Germinal center (tissue), 1 donor: ENCODE measurements at regions not wholly inside any gene's neighbourhood (a gene's known extent, or its start where the extent isn't known, plus 50 kb on each side); places are given as distances from the start of the nearest gene placed in this dataset.
"Not testable (repeated sequence)": the region's sequence is repeated elsewhere in the genome, so short reads cannot be mapped to it uniquely, and the experiment has no call there.

Experiments
- DNase-seq: peaks from one replicate; pipeline ENCODE4 v3.0.0; 2012; ENCODE audit warnings: mixed read lengths, low spot score

DNA sequence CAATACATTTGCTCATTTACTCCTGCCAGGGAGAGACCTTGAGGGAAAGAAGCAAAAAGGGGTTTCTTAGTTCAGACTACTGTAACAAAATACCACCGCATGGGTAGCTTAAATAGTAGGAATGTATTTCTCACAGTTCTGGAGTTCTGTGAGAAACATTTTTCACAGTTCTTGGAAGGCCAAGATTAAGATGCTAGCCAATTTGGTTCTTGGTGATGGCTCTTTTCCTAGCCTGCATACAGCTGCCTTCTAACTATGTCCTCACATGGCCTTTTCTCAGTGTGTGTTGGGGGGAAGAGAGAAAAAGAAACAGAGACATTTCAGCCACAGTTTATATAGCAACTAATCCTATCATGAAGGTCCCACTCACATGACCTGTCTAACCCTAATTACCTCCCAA is 1644.7 kb upstream of the C9orf72 start:
- no peak for DNase-seq

DNA sequence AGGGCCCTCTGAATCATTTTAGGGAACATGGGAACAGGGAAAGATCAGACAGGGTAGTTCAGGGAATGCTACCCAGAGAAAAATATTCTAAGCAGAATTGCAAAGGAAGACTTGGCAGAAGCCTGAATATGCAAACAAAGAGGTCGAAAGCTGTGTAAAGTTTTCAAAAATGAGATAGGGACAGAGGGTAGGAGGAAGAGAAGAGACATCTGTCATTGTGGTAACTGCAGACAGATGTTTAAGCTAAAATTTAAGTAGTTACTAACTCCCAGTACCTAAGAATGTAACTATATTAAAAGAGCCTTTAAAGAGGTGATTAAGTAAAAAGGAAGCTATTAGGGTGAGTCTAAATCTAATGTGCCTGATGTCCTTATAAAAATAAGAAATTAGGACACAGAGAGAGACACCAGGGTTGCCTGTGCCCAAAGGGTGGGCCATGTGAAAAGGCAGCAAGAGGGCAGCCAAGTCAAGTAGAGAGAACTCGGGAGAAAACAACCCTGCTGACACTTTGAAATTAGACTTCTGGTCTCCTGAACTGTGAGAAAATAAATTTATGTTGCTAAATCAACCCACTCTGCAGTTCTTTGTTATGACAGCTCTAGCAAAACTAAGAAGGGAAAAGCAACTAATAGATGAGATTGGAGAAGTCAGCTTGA is 1647.4 kb upstream of the C9orf72 start:
- DNase-seq = no peak

DNA sequence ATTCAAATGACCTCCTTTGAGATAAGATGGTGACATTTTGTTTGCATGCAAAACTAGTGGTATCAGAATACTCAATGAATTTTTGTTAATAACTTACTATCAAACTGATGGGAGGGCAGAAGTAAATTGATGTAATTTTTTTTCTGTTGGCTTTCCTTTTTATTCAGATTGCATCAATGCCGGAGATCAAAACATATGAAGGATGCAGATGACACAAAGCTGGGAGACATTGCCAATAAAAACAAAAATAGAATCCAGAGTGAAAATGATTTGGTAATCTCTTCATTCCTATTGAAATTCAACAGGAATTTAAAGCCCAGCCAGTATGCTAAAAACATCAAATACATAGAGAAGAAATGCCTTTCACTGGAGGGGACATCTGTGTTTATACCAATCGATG is 1655.3 kb upstream of the C9orf72 start:
- DNase-seq = no peak

DNA sequence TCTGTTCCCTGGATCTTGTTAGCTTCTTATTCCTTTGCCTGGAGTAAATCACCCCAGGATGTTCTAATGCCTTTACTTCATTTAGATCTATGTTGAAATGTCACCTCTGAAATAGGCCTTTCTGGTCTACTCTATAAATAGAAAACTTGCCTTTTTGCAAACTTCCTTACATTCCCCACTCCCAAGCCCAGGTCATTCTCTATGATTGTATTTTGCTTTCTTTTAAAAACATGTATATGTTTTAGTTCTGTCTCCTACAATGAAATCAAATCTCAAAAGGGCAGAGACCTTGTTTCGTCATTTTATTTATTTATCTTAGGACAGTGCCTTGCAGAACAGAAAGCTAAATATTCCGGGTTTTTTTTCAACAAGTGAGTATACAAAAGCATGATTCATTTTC is 1657.7 kb upstream of the C9orf72 start:
- no peak for DNase-seq

DNA sequence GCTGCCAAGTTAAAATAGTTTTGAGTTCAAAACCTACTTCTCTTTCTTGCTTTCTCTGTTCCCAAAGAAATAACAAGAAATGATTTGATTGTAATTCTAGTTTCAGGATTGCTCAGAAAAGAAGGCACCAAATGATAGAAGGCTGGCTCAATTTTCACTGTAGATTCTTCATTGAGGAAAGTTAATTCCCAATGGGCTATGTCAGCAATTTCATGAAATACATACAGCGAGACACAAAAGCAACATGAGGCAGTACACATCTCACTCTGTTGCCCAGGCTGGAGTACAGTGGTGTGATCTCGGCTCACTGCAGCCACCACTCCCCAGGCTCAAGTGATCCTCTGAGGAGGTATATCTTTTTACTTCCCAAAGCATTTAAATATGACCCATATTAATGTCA is 1659.9 kb upstream of the C9orf72 start:
- no peak for DNase-seq

DNA sequence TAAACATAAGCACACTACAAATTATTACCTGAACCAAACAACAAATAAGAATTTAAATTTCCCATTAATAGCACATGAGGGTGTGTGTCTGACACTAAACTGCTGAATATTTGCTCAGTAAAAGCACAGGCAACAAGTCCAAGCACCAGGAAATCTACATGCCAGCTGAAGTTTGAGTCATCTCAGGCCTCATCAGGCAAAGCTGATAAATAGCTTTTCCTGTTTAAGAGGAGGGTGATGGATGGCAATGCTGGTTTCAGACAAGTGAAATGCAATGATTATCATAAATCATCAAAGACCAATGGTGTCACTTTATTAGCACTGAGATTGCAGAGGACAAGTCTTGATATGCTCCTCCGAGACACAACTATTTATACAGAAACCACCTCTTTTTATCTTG is 1668.0 kb upstream of the C9orf72 start:
- no peak for DNase-seq

DNA sequence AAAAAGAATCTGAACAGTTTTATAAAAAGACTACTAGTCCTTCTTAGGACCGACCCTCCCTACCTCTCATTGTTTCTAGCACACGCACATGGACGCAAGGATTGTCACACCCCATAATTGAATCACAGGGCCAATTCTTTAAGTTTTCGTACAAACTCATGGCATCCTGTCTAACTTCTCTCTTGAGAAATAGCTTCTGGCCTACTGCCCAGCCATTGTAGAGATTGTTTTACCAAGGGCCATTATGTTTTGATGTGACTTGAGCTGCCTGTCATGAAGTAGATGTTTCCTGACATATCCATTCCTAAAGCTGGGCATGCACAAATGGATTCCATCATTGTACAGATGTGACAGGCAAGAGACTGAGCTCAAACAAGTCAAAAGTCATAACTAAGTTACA is 1672.1 kb upstream of the C9orf72 start:
- DNase-seq = no peak

DNA sequence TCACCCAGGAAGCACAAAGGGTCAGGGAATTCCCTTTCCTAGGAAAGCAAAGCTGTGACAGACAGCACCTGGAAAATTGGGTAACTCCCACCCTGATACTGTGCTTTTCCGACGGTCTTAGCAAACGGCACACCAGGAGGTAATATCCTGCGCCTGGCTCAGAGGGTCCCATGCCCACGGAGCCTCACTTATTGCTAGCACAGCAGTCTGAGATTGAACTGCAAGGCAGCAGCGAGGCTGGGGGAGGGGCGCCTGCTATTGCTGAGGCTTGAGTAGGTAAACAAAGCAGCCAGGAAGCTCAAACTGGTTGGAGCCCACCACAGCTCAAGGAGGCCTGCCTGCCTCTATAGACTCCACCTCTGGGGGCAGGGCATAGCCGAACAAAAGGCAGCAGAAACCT is 1697.1 kb upstream of the C9orf72 start:
- not testable (repeated sequence) for DNase-seq

DNA sequence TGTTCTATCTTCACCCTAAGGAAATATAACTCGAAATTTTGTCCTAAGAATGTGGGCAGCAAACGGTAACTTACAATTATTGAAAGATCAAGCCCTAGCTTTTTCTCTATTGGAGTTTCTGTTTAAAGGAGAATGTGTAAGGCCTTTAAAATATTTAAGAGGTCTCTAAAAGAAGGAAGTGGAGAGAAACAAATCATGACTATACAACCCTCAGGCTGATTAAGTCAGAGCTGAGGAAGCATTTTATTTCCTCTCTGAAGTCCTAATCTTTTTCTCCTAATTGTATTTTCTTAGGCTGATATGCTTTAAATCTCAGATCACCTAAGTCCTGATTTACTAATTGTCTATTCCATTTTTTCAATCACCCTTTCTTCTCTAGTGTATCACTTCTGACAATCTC is 1708.8 kb upstream of the C9orf72 start:
- no peak for DNase-seq

DNA sequence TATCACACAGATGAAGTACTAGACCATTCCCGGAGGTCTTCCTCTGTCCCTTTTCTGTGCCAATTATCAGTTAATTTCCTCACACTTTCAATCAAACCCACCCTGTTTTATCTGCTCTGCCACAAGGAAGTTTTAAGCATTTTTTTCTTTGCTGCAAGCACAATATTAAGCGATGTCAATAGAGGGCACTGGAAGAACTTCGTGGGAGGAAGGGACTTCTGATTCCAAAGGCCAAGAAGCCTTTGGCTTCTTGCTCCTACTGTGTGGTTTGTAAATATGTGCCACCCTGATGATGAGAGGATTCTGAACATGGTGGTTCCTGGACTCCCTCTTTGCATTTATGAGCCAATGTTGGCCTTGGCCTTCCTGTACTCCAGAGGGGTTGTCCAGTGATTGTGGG is 1712.5 kb upstream of the C9orf72 start:
- DNase-seq = no peak

DNA sequence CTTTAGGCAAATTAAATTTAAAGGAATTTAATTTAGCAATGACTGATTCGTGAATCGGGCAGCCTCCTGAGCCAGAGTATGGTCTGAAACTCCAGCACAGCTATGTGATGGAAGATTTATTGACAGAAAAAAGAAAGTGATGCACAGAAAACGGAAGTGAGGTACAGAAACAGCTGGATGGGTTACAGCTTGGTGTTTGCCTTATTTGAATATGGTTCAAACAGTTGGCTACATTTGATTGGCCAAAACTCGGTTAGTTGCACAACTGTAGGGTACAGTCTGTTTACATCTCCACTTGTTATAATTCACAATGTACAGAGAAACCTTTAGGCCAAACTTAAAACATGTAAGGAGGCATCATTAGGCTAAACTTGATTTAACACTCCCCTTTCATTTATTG is 1716.1 kb upstream of the C9orf72 start:
- no peak for DNase-seq

DNA sequence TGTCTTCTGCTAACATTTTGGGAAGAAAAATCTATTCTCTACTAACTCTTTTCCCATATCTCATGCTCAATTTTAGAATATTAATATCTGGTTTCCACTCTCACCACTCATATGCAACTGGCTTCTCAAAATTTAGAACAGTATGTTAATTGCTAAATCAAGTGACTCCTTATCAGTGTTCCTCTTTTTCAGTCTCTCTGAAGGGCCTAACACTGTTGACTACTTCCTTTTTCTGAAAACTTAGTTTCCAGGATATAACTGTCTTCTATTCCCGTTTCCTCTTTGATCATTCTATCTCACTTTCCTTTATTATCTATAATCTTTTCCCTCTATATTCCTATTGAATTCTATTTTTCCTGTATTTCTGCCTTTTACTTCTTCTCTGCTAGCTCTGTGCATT is 1717.2 kb upstream of the C9orf72 start:
- DNase-seq = no peak

DNA sequence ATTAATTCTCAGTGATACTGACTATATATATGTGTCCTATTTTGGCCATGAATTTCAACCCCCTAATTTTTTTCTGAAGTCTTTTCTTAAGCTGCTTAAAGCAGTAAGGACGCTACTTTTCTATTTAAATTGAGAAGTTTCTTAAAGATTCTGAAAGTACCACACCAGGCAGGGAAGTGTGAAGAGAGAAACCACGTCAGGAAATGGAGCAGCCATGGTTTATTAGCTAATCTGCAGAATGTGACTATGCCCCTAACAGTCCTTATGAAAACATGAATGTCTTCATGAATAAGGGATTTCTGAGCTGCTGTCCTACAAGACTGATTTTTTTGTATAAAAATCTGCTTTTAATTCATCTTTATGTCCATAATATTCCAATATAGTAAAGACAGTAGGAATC is 1724.3 kb upstream of the C9orf72 start:
- DNase-seq = no peak

DNA sequence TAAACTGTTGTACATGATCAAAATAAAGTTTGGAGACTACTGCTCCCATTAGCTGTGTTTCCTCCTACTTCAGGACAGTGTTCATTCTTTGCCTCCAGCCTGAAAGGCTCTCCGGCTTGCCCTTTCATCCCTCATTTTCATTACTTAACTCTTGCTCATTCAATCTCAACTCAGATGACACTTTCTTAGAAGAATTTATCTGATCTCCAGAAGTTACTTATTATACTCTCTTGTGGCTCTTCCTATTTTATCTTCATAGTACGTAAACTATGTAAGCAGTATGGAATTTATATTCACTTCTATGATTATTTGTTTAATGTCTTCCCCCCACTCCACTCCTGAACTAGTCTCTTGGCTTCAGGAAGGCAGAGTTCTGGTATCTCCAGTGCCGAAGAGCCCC is 1737.9 kb upstream of the C9orf72 start:
- DNase-seq = no peak

DNA sequence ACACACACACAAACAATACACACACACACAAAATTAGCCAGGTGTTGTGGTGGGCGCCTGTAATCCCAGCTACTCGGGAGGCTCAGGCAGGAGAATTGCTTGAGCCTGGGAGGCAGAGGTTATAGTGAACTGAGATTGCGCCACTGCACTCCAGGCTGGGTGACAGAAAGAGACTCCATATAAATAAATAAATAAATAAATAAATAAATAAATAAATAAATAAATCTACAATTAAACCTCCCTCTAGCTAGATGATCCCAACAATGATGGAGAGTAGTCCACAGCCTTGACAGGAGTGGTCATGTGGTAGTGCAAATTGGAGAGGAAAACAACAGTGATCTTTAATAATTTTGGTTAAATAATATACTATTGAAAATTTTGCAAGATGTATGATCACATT is 1739.0 kb upstream of the C9orf72 start:
- no peak for DNase-seq

DNA sequence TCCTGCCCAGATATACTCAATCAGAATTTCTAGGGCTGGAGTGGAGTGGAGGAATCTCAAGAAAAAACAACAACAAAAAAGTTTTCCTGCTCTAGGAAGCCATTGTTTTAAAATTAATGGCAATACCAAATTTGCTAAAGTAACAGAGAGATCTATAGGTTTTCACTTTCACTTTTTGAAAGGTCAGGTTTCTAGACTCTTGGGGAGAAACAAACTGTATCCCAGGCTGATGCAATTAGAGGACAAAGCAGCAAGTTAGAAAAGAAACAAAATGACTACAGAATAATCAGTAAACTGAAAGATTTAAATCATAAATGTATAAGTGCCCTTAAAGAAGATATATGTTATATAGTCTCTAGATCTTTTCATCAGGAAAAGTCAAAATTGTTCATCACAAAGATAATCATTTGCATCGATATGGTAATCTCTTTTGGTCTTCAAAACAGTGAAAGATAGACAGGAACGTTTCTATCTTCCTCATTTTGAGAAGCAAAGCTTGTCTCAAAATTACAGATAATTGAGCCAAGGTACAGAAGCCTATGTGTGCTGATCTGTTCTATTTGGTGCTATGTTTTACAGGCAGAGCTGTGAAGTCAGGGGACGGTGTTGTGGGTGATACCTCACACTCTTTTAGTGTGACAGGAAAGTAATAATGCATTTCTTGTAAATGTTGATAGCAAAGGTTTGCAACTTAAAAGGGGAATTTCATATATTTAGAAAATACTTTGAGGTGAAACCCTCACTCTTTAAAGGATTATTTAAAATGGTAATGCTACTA is 1746.6 kb upstream of the C9orf72 start:
- no peak for DNase-seq

DNA sequence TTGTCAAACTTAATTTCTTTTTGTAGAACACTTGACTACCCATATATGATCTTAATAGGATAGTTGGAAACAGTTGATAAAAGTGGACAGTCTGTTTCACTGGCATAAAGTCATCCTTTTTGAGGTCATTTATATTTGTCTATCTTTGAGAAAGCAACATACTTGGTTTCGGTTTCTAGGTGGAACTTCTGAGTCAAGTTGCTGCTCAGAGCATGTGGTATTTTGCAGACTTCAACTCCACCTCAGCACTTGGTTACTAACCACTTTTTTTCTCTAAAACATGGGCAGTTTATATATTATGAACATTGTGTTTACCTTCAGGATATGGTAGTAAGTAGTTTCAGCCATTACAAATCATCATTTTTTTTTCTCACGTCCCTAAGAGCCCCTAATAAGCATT is 1749.0 kb upstream of the C9orf72 start:
- no peak for DNase-seq

DNA sequence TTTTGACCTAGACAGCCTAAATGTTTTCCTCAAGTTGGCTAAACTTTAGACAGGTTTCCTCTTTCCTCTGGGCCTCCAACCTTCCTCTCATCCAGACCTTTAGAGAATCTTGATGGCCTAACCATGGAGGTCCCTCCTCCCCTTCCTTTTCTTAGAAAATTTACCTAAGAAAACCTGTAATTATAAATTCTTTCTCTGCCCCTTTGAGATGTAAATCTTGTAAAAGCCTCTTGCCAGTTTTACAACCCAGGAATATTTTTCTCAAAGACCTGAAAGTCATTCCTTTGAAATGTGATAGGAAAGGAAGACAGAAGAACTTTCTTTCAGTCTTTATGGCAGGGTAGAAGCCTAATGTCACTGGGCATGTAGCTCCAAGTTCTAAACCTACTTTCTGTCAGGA is 1752.6 kb upstream of the C9orf72 start:
- DNase-seq = no peak

DNA sequence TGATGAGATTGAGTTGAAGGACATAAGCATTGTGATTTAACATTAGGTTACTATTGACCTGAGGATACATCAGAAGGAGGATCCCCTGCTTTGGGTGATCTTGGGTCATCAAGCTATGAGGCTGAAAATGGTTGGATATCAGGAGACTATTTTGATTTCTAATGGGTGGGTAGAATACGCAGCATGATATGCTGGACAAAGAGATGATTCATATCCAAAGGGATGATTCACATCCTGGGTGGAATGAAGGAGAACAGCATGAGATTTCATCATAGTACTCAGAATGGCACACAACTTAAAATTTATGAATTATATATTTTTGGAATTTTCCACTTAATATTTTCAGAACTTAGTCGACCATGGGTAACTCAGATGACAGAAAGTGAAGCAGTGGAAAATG is 1759.5 kb upstream of the C9orf72 start:
- no peak for DNase-seq

DNA sequence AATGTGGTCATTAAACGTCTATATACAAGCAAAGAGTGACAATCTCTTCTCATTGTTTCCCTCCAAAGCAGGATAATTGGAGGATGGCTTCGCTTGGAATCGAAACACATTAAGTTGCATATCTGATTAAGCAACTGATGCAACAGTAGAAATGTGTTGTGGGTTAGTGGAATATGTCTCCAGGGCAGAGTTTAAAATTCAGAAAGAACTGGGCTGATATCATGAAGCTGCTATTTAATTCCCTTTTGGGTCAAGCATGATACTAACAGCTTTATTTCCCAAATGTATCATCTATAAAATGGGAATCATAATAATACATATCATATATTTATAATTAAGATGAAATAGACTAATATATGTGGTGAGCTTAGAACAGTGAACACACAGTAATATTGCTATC is 1763.0 kb upstream of the C9orf72 start:
- DNase-seq = no peak

DNA sequence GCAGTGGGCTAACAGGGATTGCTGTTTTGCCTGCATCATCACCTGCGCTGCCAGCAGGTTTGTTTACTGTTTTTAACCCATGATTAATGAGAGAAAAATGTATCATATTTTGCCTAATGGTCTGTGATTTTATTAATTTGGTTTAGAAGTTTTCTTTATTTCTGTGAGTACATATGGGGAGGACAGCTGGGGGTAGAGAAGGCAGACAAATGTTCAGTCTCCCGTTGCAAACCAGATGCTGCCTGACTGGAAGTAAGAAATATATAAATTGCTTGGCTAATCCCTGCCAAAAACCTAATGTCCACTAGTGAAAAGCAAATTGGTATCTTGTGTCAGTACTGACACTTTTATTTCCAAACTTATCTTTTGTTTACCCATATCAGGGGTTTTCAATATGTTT is 1766.1 kb upstream of the C9orf72 start:
- no peak for DNase-seq

DNA sequence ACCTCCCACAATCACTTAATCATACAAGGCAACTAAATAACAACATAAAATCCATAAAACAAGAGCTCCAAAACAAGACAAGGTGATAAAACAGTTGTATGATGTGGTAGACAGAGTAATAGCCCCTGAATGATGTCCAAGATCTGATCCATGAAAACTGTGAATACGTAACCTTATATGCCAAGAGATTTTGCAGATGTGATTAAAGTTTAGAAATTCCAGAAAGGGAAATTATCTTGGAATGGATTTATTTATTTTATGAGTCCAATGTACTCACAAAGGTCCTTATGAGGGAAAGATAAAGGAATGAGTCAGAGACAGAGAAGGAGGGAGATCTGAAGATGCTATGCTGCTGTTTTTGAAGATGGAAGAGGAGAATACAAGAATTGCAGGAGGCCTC is 1775.7 kb upstream of the C9orf72 start:
- DNase-seq = no peak

DNA sequence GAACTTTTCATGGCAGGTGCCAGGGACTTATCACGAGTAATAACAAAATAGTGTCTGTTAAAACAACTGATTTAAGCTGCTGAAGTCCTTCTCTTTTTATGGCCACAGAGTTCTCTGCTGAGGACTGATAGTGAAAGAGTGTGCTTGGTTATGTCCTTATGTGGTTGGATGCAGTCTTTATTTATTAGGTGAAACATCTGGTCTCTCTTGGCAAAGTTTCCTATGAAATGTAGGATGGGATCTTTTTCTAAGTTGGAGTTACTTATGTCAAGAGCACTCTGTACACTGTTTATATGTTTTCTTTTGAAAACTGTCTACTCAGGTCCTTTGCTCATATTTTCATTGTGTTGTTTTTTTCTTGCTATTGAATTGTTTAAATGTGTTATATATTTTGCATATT is 1816.1 kb upstream of the C9orf72 start:
- DNase-seq = no peak

DNA sequence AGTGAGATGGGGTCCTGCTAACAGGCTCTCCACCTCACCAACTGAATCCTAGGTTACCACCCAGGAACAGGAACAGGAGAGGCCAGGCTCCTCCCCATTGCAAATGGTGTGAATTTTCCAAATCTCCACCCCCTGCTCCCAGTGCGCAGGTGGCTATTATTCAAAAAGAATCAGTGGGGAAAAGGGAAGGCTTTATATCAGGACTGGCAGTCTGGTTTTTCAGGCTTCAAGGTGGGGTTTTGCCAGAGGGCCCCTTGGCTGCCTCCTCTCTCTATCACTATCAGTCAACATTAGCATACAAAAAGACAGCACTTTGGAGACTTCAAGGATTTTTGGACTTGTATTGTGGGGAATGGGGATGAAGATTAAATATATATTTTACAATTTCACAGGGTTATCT is 1817.6 kb upstream of the C9orf72 start:
- no peak for DNase-seq
